GM12874 (cell line): ENCODE measurements at regions not wholly inside any gene's neighbourhood (a gene's known extent, or its start where the extent isn't known, plus 50 kb on each side); places are given as distances from the start of the nearest gene placed in this dataset.

Experiments
- CTCF ChIP-seq: IDR thresholded peaks from 2 replicates; pipeline ENCODE4 v1.5.1; 2011; ENCODE audit warnings: low read depth, mild to moderate bottlenecking, control low read depth, low read length, moderate library complexity; ENCODE audit not compliant: insufficient read depth

GRCh38 chr22:49344656-49345055 is 483.0 kb downstream of the BRD1 start:
- TF ChIP-seq CTCF = no peak

GRCh38 chr22:49344161-49344560 is 483.5 kb downstream of the BRD1 start:
- TF ChIP-seq CTCF = no peak

- no peak for TF ChIP-seq CTCF
Observed at GRCh38 chr22:49340406-49340805, 487.3 kb downstream of the BRD1 start.

GRCh38 chr22:49334976-49335375 is 492.7 kb downstream of the BRD1 start:
- no peak for TF ChIP-seq CTCF

- no peak for TF ChIP-seq CTCF
Observed at GRCh38 chr22:49334449-49334789, 493.3 kb downstream of the BRD1 start.

GRCh38 chr22:49333206-49333605 is 494.5 kb downstream of the BRD1 start:
- TF ChIP-seq CTCF = no peak

- TF ChIP-seq CTCF = no peak
Observed at GRCh38 chr22:49332691-49333090, 495.0 kb downstream of the BRD1 start.

GRCh38 chr22:49331878-49332277 is 495.8 kb downstream of the BRD1 start:
- TF ChIP-seq CTCF = no peak
